Aorta (tissue), 5 donors: ENCODE measurements at regions not wholly inside any gene's neighbourhood (a gene's known extent, or its start where the extent isn't known, plus 50 kb on each side); places are given as distances from the start of the nearest gene placed in this dataset.
"Not testable (repeated sequence)": the region's sequence is repeated elsewhere in the genome, so short reads cannot be mapped to it uniquely, and the experiment has no call there.

Source experiments
- ATAC-seq: fragments of 200-7000 bp; cut with Tn5 transposase; one replicate; pipeline ENCODE4 v1.9.1; 2022; ENCODE audit warnings: moderate library complexity; ENCODE audit not compliant: low FRiP score
- DNase-seq, 2 donors: peaks; one replicate each; pipeline ENCODE4 v3.0.0-alpha.2; 2020
- H3K27ac ChIP-seq, 2 donors: one replicate each; pipeline ENCODE4 v1.5.1; 2013; ENCODE audit warnings: low read length in 2 of 2, mild to moderate bottlenecking in 2 of 2, moderate library complexity in 2 of 2, control low read depth in 1 of 2, inconsistent platforms in 1 of 2, low read depth in 1 of 2
- H3K27me3 ChIP-seq, 2 donors: one replicate each; pipeline ENCODE4 v1.6.1; 2013; ENCODE audit warnings: control low read depth in 1 of 2, low read length in 1 of 2, mild to moderate bottlenecking in 1 of 2, moderate library complexity in 1 of 2; ENCODE audit not compliant: insufficient read depth in 2 of 2, control insufficient read depth in 1 of 2
- H3K36me3 ChIP-seq, 2 donors: one replicate each; pipeline ENCODE4 v1.6.1; 2013; ENCODE audit warnings: control low read depth in 1 of 2, low read length in 1 of 2, mild to moderate bottlenecking in 1 of 2; ENCODE audit not compliant: insufficient read depth in 2 of 2, control insufficient read depth in 1 of 2
- H3K4me1 ChIP-seq, 2 donors: one replicate each; pipeline ENCODE4 v1.6.1; 2013; ENCODE audit warnings: low read length in 2 of 2, control low read depth in 1 of 2, mild to moderate bottlenecking in 1 of 2, moderate library complexity in 1 of 2; ENCODE audit not compliant: insufficient read depth in 2 of 2, control insufficient read depth in 1 of 2
- H3K4me3 ChIP-seq, 2 donors: one replicate each; pipeline ENCODE4 v1.5.1; 2013; ENCODE audit warnings: low read length in 2 of 2, control low read depth in 1 of 2, mild to moderate bottlenecking in 1 of 2
- H3K9me3 ChIP-seq: one replicate; pipeline ENCODE4 v1.6.1; 2013; ENCODE audit warnings: mild to moderate bottlenecking, low read length; ENCODE audit not compliant: control insufficient read depth
- WGBS, 2 donors: extraction: QIAGEN DNeasy Blood & Tissue Kit; methylation state at CpG; one replicate each; pipeline ENCODE4 v1.1.7; 2013; 5-methylcytosine and 5-hydroxymethylcytosine counted together
- intact Hi-C, 2 donors: fragments of 100-400 bp; cut with DNase I; formaldehyde crosslinking; loops; one replicate each; pipeline versions ENCODE4 v1.14.2 to v1.15.0; 2022
- donor health status: healthy with polysubstance abuse.
- donor health status: Bipolar disorder and iron deficiency.
- donor health status: DM: no; HTN: no; CAD: no.
- donor health status: DM: no; HTN: no; CAD: no.
- donor health status: DM: yes; HTN: yes; CAD: no.

DNA sequence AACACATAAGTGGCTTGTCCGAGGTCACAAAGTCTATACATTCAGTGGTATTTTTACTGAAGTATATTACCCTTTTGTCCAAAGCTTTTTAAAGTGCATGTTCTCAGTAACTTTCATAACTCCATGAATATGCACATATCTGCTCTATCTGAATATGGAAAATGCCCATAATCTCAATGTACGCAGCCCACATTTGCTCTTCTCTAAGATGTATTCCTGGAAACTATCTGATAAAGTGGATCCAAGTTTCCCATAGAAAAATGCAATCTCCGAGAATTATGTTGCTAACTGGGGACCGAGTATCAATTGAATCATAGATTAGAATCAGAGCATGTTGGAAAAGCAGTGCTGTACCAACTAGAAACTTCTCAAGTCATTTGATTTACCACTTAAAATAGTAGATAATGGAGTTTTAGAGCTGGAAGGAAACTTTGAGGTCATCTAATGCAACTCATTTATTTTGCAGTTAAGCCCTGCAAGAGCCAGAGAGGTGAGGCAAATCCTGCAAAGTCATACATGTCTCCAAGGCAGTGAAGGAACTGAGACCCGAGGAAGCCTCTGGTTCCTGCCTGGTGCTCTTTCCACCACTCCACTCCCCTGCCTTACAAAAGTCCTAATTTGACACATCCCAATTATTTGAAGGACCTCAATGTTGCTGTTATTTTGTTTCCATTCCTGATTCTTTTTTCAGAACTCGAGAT, 69.4 kb downstream of the CYCS start:
- DNase-seq: no peak
- intact Hi-C loops: no loop called here
- no peak overlapping the region for H3K27ac ChIP-seq

DNA sequence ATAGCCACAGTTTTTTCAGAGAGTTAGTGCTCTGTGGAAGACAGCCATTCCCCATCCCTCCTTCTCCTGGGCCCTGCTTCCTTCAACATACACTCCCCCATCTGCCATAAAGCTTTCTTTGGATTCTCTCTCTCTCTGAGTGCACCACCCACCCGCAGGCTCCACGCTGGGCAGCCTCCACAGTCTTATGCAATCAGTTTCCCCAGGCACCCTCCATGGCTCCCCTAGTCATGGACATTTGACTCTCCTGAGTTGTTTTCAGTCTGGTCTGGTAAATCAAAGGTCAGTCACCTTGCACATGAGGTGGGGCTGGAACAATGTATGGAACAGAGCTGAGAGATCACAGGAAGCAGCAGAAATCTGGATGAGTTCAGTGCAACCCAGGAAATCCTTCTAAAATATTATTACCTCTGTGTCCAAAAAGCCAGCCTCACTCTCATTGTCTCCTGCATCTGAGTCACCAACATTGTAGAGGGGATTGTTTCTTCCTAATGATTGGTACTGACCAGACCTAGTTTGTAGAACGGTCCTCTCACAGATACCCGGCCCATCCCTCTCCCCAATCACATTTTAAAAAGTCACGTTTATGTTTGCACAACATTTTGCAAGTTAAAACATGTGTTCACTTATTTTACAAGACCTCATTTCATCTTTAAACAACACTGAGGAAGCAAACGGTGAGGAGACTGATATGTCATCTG, 70.1 kb downstream of the CYCS start:
- DNase-seq (no peak), ATAC-seq (no peak)
- no peaks in the 10 kb centered on the region for H3K4me1 ChIP-seq
- no peak overlapping the region for H3K27ac ChIP-seq
- WGBS, 2 donors: 68 to 70% methylated on average over 6 of the region's 6 CpGs
- intact Hi-C loops: no loop called here
- peaks cover 0 to 4% of the 10 kb centered on the region in 2 donors for H3K27me3 ChIP-seq
- H3K9me3 ChIP-seq: peaks cover 1% of the 10 kb centered on the region
- H3K36me3 ChIP-seq: no peaks in the 10 kb centered on the region
- no peak overlapping the region for H3K4me3 ChIP-seq

More for the DNA sequence above, 69.4 kb downstream of the CYCS start:
- WGBS, 2 donors: 71 to 77% methylated on average over 6 of the region's 6 CpGs
- no peak overlapping the region for H3K4me3 ChIP-seq
- no peaks in the 10 kb centered on the region for H3K36me3 ChIP-seq
- ATAC-seq: no peak
- H3K9me3 ChIP-seq: peaks cover 3% of the 10 kb centered on the region
- no peaks in the 10 kb centered on the region for H3K4me1 ChIP-seq
- peaks cover 0 to 4% of the 10 kb centered on the region in 2 donors for H3K27me3 ChIP-seq

DNA sequence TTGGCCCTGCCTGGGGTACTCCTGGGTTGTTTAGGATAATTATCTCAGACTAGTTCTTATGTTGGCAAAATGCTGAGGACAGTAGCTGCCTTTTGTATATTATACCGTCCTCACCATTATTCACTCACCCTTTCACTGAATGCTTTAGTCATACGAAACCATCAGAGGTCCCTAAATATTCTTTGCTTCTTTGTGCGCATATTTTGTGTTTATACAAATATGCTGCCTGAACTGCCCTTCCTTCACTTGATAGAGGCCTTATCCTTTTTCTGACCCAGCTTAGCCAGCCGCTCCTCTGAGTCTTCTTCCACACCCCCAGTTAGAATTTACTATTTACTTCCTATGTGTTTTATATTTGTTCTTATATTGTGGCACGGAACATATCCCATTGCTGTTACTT, 70.2 kb upstream of the OSBPL3 start:
- peaks cover 0 to 4% of the 10 kb centered on the region in 2 donors for H3K27me3 ChIP-seq
- intact Hi-C loops: no loop called here
- no peaks in the 10 kb centered on the region for H3K36me3 ChIP-seq
- DNase-seq (no peak), ATAC-seq (no peak)
- peaks cover 3% of the 10 kb centered on the region for H3K9me3 ChIP-seq
- H3K4me3 ChIP-seq: no peak overlapping the region
- H3K27ac ChIP-seq: no peak overlapping the region
- H3K4me1 ChIP-seq: no peaks in the 10 kb centered on the region
- 69 to 71% methylated on average over 5 of the region's 5 CpGs for WGBS, 2 donors

DNA sequence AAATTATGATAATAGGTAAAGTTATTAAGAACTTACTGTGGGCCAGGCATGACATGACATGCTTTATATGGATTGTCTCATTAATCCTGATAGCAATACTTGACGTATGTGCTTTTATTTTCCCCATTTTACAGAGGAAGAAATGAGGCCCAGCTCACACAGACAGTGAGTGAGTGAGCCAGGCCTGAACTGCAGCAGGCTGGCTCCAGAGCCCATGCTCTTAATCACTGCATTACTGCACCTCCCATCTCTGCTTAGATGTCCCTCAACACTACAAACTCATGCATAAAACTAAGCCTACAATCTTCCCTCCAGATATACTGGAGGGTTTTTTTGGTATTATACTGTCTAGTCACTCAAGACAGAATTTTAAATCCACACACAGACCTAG, 68.5 kb upstream of the OSBPL3 start:
- DNase-seq (no peak), ATAC-seq (no peak)
- Histone ChIP-seq H3K27ac (no peak overlapping the region), H3K4me1 (no peaks in the 10 kb centered on the region), H3K4me3 (no peak overlapping the region), H3K36me3 (no peaks in the 10 kb centered on the region), H3K27me3 (peaks cover 0 to 1% of the 10 kb centered on the region in 2 donors), H3K9me3 (peaks cover 3% of the 10 kb centered on the region)
- 83 to 88% methylated on average over 1 of the region's 1 CpG for WGBS, 2 donors
- intact Hi-C loops: no loop called here

DNA sequence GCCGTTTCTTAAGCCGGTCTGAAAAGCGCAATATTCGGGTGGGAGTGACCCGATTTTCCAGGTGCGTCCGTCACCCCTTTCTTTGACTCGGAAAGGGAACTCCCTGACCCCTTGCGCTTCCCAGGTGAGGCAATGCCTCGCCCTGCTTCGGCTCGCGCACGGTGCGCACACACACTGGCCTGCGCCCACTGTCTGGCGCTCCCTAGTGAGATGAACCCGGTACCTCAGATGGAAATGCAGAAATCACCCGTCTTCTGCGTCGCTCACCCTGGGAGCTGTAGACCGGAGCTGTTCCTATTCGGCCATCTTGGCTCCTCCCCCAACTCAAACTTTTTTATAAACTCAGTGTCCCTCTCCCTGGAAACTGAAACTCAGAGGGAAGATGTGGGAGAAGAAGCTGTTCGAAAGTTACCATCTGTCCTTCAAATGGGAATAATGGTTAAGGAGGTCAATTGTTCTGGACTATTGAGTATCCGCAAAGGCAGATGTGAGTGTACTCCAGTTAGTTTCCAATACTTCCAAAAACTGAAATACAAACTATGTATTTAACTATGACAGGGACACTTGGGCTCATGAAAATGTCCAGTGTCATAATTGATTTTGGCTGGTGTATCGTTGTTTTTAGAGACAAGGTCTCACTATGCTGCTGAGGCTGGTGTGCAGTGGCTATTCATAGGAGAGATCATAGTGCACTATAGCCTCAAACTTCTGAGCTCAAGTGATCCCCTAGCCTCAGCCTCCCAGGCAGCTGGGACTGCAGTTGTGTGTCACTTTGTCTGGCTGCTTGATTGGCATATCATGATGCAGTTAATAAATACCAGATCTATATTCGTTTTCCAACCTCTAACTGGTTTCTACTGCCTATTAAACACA, 67.8 kb upstream of the OSBPL3 start:
- ATAC-seq, H3K9me3 ChIP-seq, H3K4me1 ChIP-seq, DNase-seq, H3K27me3 ChIP-seq, H3K27ac ChIP-seq, intact Hi-C loops, H3K4me3 ChIP-seq, H3K36me3 ChIP-seq: not testable (repeated sequence)
- WGBS, 2 donors: 79 to 91% methylated on average over 11 to 12 of the region's 27 CpGs

DNA sequence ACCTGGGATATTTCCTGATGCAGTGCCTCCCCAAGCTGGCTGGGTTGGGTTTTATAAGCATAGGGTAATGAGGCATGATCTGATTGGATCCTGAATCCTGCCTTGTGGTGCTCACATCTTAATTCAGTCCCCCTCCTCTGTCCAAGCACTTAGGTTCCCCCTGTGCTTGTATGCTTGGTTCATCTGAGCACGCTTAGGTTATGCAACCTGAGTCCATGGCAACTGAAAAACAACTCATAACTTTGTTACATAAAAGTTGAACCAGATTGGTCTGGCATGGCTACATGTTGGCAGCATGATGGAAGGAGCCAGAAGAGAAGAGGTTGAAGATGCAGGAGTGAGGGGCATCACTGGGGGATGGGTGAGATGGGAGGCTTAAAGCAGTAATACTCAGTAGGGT, 57.3 kb upstream of the OSBPL3 start:
- H3K36me3 ChIP-seq: no peaks in the 10 kb centered on the region
- H3K27ac ChIP-seq: no peak overlapping the region
- H3K27me3 ChIP-seq: no peaks in the 10 kb centered on the region
- intact Hi-C loops: no loop called here
- H3K9me3 ChIP-seq: no peaks in the 10 kb centered on the region
- H3K4me3 ChIP-seq: no peak overlapping the region
- no peak for DNase-seq
- 52 to 78% methylated on average over 1 of the region's 1 CpG for WGBS, 2 donors
- no peaks in the 10 kb centered on the region for H3K4me1 ChIP-seq
- no peak for ATAC-seq

DNA sequence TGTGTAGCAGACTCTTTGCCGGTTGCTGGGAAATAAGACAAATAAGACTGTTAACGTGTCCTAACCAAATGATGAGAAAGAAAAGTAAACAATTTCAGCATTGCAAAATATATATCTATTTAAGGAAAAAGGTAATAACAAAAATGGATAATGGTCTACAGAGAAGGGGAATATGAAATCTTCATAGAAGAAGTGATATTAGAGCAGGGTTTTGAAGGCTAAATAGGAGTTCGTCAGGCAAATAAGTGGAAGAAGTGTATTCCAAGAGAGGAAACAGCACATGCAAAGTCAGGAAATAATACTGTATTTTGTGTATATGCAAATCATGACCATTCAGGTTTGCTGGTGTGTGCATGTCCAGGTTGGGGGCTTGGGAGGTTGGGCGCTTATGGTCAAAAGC, 55.3 kb upstream of the OSBPL3 start:
- Histone ChIP-seq H3K27me3 (no peaks in the 10 kb centered on the region), H3K27ac (no peak overlapping the region), H3K4me3 (no peak overlapping the region), H3K4me1 (no peaks in the 10 kb centered on the region), H3K36me3 (no peaks in the 10 kb centered on the region), H3K9me3 (no peaks in the 10 kb centered on the region)
- DNase-seq (no peak), ATAC-seq (no peak)
- intact Hi-C loops: no loop called here
- WGBS, 2 donors: 91 to 95% methylated on average over 4 of the region's 4 CpGs

DNA sequence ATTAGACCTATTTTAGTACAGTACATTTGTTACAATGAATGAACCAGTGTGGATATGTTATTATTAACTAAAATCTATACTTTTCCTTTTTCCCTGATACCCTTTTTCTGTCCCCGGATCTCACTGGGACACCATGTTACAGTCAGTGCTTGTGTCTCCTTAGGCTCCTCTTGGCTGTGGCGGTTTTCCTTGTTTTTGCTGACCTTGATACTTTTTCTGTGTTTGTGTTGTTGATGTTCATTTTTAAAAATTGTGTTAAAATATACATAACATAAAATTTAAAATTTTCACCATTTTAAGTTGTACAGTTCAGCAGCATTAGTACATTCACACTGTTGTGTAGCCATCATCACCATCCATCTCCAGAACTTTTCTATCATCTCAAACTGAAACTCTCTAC, 54.2 kb upstream of the OSBPL3 start:
- 92 to 97% methylated on average over 2 of the region's 2 CpGs for WGBS, 2 donors
- no peaks in the 10 kb centered on the region for H3K4me1 ChIP-seq
- intact Hi-C loops: no loop called here

More for the DNA sequence above, 54.2 kb upstream of the OSBPL3 start:
- Histone ChIP-seq H3K27me3 (no peaks in the 10 kb centered on the region), H3K27ac (no peak overlapping the region), H3K9me3 (no peaks in the 10 kb centered on the region), H3K4me3 (no peak overlapping the region), H3K36me3 (no peaks in the 10 kb centered on the region)
- ATAC-seq (no peak), DNase-seq (no peak)
